GM13977 (cell line): ENCODE measurements at regions not wholly inside any gene's neighbourhood (a gene's known extent, or its start where the extent isn't known, plus 50 kb on each side); places are given as distances from the start of the nearest gene placed in this dataset.

ENCODE experiments used
- DNase-seq: peaks from one replicate; pipeline ENCODE4 v3.0.0; 2012; ENCODE audit warnings: low spot score
- in situ Hi-C: fragments of 300-500 bp; cut with MboI; formaldehyde crosslinking; loops from one replicate; pipeline ENCODE4 v1.12.0; 2022; ENCODE audit warnings: low sequenced_read_pairs, low pct_unique_long_range_greater_than_20kb, mixed read lengths, inconsistent platforms; ENCODE audit not compliant: unreplicated experiment
- TF ChIP-seq, protein P1 (sequence below): IDR thresholded peaks from 2 replicates; pipeline ENCODE4 v1.5.1; 2012; ENCODE audit warnings: mild to moderate bottlenecking, control low read depth; ENCODE audit not compliant: insufficient read depth; ENCODE audit errors: extremely low read depth, missing control alignments

DNA sequence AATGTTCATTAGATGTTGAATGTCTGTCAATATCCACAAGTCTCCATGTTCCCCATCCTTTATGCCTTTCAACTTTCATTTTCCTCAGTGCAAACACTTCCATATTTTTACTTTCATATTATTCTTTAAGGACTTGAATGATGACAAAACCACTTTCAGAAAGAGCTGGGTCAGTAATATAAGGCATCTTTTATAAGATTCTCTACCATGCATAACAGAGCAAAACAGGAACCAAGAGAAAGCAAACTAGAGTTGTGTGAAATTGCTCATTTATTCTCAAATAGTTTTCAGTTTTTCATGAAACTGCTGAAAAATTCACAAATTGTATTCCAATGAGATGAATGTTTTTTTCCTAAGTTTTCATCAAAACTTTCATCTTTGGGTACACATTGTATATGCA, 1247.6 kb downstream of the PCDH17 start:
- TF ChIP-seq, protein P1, sequence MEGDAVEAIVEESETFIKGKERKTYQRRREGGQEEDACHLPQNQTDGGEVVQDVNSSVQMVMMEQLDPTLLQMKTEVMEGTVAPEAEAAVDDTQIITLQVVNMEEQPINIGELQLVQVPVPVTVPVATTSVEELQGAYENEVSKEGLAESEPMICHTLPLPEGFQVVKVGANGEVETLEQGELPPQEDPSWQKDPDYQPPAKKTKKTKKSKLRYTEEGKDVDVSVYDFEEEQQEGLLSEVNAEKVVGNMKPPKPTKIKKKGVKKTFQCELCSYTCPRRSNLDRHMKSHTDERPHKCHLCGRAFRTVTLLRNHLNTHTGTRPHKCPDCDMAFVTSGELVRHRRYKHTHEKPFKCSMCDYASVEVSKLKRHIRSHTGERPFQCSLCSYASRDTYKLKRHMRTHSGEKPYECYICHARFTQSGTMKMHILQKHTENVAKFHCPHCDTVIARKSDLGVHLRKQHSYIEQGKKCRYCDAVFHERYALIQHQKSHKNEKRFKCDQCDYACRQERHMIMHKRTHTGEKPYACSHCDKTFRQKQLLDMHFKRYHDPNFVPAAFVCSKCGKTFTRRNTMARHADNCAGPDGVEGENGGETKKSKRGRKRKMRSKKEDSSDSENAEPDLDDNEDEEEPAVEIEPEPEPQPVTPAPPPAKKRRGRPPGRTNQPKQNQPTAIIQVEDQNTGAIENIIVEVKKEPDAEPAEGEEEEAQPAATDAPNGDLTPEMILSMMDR: no peak
- DNase-seq: no peak
- in situ Hi-C loops: no loop called here

DNA sequence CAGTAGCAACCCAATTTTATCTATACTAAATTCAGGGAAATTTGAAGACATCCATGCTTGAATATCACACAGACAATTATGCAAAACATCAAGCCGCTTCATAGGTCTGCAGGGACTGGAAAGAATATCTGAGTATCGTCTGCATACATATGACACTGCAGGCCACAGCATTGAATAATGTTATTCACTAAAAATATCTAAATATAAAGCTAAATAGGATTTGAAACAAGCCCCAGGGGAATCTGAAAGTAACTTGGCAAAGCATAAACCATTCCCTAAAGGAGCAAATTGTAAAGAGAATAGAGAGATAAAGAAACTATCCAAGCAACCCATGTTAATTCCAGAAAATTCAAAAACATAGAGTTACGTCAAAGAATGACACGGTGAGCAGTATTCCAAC, 1251.0 kb downstream of the PCDH17 start:
- TF ChIP-seq, protein P1: no peak
- no peak for DNase-seq
- in situ Hi-C loops: no loop called here

DNA sequence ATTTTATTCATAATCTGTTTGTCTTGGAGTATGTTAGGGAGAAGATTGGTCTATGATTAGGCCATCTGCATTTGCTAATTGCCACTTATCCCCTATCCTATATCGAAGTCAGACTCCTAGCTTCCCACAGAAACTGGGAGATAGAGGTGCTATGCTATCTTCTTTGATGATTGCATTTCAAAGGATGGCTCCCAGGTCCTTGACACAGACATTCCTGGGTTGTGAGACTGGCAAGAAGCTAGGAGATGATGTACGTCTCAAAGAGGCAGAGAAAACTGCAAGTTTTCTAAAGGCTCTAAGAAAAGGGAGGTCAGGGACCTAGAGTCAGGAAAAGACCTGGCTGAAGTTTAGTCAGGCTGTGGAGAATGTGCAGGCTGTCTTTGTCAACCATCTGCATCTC, 1251.9 kb downstream of the PCDH17 start:
- TF ChIP-seq, protein P1: no peak
- in situ Hi-C loops: no loop called here
- DNase-seq: no peak

DNA sequence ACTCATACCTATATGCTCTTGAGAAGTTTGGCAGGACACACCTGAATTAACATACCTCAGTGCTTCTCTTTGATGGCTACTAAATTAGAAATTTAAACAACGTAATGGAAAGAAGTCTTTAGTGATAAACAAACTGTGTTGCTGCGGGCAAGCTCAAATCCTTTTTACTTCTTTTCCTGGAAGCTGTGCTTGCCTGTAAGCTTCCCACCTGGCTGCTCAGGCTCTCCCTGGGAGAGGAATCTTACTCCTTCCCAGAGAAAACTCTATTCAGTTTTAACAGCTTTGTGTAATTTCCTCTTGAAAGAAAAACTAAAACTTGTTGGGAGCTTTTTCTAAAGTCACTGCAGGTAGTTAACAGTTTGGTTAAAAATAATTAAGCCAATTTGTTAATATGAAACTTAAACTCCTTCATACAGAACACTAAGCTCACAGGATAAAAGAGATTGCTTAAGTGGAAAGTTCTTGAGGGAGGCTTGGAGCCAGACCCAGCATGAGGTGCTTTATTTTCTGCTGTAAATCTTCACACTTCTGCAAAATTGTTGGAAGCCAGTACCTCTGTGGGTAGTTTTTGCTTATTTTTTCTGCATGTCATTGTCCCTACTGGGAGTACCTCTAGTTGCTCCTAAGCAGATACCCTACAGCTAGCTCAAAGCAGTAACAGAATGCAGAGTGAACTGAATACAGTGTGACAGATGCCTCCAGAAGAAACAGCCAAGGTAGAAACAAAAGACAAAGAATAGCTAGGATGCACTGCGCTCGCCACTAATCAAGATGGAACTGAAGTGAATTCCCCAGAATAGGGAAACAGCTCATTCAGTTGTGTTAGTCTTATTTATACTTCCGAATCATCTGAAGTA, 1253.0 kb downstream of the PCDH17 start:
- TF ChIP-seq, protein P1: no peak
- in situ Hi-C loops: no loop called here
- DNase-seq: no peak

DNA sequence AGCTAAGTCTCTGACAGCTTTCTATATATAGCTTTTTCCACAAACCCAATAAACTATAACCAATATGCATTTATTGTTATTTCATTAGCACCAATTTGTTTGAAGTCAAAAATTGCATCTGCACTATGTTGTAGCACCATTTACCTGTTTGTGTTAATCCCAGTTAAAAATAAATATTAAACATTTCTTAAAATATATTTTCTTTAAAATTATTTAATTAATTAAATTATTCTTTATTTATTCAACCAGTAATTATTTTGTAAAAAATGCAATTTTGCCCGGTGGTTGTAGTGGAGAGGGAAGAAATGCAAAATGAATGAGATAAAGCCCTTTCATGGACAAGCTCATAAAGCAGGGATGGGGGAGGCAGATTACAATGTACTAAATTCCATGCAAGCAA, 1257.9 kb downstream of the PCDH17 start:
- in situ Hi-C loops: no loop called here
- TF ChIP-seq, protein P1: no peak
- no peak for DNase-seq

DNA sequence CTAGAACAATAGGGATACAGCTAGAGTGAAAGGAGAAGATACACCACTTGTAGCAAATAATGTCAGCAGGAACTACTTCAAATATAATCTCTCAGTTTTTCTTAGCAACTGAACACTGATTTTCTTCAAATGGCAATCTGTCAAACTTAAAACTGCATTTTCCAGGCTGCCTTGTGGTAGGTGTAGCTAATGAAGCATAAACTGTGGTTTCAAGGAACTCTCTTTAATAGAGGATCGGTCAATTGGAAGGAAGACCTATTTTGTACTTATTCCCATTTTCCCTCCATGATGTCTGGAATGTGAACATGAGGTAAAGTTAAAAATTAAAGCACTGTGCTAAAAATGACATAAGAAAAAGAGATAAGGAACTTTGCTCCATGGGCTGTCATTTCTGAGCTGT, 1261.9 kb downstream of the PCDH17 start:
- in situ Hi-C loops: no loop called here
- TF ChIP-seq, protein P1: no peak
- no peak for DNase-seq
